NB4 (cell line): ENCODE measurements at regions not wholly inside any gene's neighbourhood (a gene's known extent, or its start where the extent isn't known, plus 50 kb on each side); places are given as distances from the start of the nearest gene placed in this dataset.

Experiments used
- DNase-seq: peaks from one replicate; pipeline ENCODE4 v3.0.0; 2010; ENCODE audit warnings: low read depth
- H3K4me3 ChIP-seq: one replicate; pipeline ENCODE4 v1.5.1; 2011; ENCODE audit warnings: mild to moderate bottlenecking, low read depth, low read length, moderate library complexity
- MYC ChIP-seq: IDR thresholded peaks from 2 replicates; pipeline ENCODE4 v1.6.1; 2011; ENCODE audit warnings: low read depth, low read length
- POLR2A ChIP-seq: IDR thresholded peaks from 2 replicates; pipeline ENCODE4 v1.6.1; 2011; ENCODE audit warnings: mild to moderate bottlenecking; ENCODE audit not compliant: insufficient read length; ENCODE audit errors: extremely low read depth
- TF ChIP-seq, protein P1 (sequence below): IDR thresholded peaks from 2 replicates; pipeline ENCODE4 v1.6.1; 2011; ENCODE audit warnings: low read depth, low read length
- TF ChIP-seq, protein P2 (sequence below): IDR thresholded peaks from one replicate; pipeline ENCODE4 v1.5.1; 2012; ENCODE audit warnings: low read depth, low read length

DNA sequence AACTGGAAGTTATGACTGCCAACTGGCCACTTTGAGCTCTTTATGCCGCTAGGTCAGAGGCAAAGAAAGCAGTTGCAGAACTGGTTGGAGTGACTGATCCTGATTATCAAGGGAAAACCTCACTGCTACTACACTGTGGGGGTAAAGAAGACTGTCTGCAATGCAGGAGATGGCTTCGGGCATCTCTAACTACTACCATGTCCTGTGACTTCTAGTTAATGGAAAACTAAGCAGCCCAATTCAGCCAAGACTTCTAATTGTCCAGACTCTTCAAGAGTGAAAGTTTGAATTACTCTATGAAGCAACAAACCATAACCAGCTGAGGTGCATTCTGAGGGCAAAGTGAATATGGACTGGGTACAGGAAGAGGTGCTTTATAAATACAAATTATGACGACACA, 773.6 kb upstream of the SLC35B3 start:
- no peak overlapping the region for H3K4me3 ChIP-seq
- DNase-seq, result no peak
- TF ChIP-seq POLR2A (no peak), MYC (no peak)
- TF ChIP-seq, protein P1, sequence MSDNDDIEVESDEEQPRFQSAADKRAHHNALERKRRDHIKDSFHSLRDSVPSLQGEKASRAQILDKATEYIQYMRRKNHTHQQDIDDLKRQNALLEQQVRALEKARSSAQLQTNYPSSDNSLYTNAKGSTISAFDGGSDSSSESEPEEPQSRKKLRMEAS, result no peak
- TF ChIP-seq, protein P2, sequence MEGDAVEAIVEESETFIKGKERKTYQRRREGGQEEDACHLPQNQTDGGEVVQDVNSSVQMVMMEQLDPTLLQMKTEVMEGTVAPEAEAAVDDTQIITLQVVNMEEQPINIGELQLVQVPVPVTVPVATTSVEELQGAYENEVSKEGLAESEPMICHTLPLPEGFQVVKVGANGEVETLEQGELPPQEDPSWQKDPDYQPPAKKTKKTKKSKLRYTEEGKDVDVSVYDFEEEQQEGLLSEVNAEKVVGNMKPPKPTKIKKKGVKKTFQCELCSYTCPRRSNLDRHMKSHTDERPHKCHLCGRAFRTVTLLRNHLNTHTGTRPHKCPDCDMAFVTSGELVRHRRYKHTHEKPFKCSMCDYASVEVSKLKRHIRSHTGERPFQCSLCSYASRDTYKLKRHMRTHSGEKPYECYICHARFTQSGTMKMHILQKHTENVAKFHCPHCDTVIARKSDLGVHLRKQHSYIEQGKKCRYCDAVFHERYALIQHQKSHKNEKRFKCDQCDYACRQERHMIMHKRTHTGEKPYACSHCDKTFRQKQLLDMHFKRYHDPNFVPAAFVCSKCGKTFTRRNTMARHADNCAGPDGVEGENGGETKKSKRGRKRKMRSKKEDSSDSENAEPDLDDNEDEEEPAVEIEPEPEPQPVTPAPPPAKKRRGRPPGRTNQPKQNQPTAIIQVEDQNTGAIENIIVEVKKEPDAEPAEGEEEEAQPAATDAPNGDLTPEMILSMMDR, result no peak

GRCh38 chr6:9205645-9206044, 770.3 kb upstream of the SLC35B3 start:
- DNase-seq, result no peak
- TF ChIP-seq MYC (no peak), POLR2A (no peak)
- TF ChIP-seq, protein P2, result no peak
- TF ChIP-seq, protein P1, result no peak
- no peak overlapping the region for H3K4me3 ChIP-seq

GRCh38 chr6:9204171-9204570, 768.8 kb upstream of the SLC35B3 start:
- DNase-seq, result no peak
- H3K4me3 ChIP-seq, result no peak overlapping the region
- TF ChIP-seq, protein P1, result no peak
- TF ChIP-seq, protein P2, result no peak
- TF ChIP-seq MYC (no peak), POLR2A (no peak)

- DNase-seq, result no peak
- no peak overlapping the region for H3K4me3 ChIP-seq
- TF ChIP-seq MYC, result no peak
- TF ChIP-seq, protein P1, result no peak
- no peak for TF ChIP-seq POLR2A
- TF ChIP-seq, protein P2, result no peak
These were observed 765.4 kb upstream of the SLC35B3 start for GRCh38 chr6:9200712-9201111.

DNA sequence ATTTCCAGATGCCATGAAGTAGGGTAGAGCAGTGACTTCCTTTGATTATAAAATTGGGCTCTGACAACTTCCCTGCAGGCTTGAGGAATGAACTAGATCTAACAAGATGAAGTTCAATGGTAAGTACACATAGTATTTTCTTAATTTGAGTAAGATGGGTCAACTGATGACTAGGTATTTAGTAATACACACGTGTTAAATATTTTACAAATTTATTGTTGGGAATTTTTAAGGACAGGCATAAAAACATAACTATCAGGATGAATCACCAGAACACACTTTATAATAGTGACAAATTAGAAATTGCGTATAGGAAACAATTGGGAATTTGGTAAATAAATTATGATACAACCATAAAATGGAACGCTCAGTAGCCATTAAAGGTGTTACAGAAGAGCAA, 762.4 kb upstream of the SLC35B3 start:
- no peak overlapping the region for H3K4me3 ChIP-seq
- no peak for DNase-seq
- TF ChIP-seq MYC (no peak), POLR2A (no peak)
- TF ChIP-seq, protein P1, result no peak
- TF ChIP-seq, protein P2, result no peak

DNA sequence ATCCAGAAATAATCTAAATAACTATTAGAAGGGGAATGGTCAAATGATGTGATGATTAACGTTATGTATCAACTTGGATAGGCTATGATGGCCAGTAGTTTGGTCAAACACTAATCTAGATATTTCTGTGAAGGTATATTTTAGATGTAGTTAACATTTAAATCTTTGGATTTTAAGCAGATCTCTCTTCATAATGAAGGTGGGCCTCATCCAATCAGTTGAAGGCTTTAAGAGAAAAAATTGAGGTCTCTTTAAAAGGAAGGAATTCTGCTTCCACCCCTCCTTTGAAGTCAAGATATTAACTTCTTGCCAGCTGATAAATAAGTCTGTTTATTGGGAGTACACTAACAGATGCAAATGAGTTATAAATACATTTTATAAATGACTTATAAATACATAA, 760.0 kb upstream of the SLC35B3 start:
- TF ChIP-seq MYC (no peak), POLR2A (no peak)
- TF ChIP-seq, protein P1, result no peak
- TF ChIP-seq, protein P2, result no peak
- DNase-seq, result no peak
- H3K4me3 ChIP-seq, result no peak overlapping the region
